Effector memory CD8-positive, alpha-beta T cell (primary cell): ENCODE measurements at regions not wholly inside any gene's neighbourhood (a gene's known extent, or its start where the extent isn't known, plus 50 kb on each side); places are given as distances from the start of the nearest gene placed in this dataset.

ENCODE experiments used
- ATAC-seq: fragments of 150-1000 bp; cut with Tn5 transposase; replicated peaks from 2 replicates; pipeline ENCODE4 v1.10.0; 2021; ENCODE audit warnings: mild to moderate bottlenecking, moderate library complexity
- DNase-seq, 3 experiments: peaks; one replicate each; pipeline ENCODE4 v3.0.0; 2021
- H3K27ac Mint-ChIP-seq, 2 donors: one replicate each; pipeline ENCODE4 v1.8.0; 2022; ENCODE audit warnings: mild to moderate bottlenecking in 2 of 2, mixed read lengths in 2 of 2, moderate library complexity in 2 of 2
- H3K27me3 Mint-ChIP-seq, 2 donors: one replicate each; pipeline ENCODE4 v1.8.0; 2022; ENCODE audit warnings: mixed read lengths in 2 of 2
- H3K36me3 Mint-ChIP-seq: one replicate; pipeline ENCODE4 v1.8.0; 2022; ENCODE audit warnings: mild to moderate bottlenecking, moderate library complexity, mixed read lengths; ENCODE audit not compliant: insufficient read depth
- H3K4me1 Mint-ChIP-seq, 2 donors: one replicate each; pipeline ENCODE4 v1.8.0; 2022; ENCODE audit warnings: low read depth in 2 of 2, mixed read lengths in 2 of 2
- H3K4me3 Mint-ChIP-seq, 2 donors: one replicate each; pipeline ENCODE4 v1.8.0; 2022; ENCODE audit warnings: mild to moderate bottlenecking in 2 of 2, mixed read lengths in 2 of 2, moderate library complexity in 2 of 2
- H3K9me3 Mint-ChIP-seq, 2 donors: one replicate each; pipeline ENCODE4 v1.8.0; 2022; ENCODE audit warnings: mixed read lengths in 2 of 2

GRCh38 chr3:105923140-105923539 is 54.3 kb upstream of the CBLB start:
- no peak for DNase-seq
- Mint-ChIP-seq H3K27ac (no peak overlapping the region), H3K27me3 (no peaks in the 10 kb centered on the region), H3K36me3 (no peaks in the 10 kb centered on the region), H3K9me3 (peaks cover 5 to 18% of the 10 kb centered on the region in 2 donors), H3K4me3 (no peak overlapping the region), H3K4me1 (peaks cover 6 to 7% of the 10 kb centered on the region in 2 donors)
- no peak for ATAC-seq

DNA sequence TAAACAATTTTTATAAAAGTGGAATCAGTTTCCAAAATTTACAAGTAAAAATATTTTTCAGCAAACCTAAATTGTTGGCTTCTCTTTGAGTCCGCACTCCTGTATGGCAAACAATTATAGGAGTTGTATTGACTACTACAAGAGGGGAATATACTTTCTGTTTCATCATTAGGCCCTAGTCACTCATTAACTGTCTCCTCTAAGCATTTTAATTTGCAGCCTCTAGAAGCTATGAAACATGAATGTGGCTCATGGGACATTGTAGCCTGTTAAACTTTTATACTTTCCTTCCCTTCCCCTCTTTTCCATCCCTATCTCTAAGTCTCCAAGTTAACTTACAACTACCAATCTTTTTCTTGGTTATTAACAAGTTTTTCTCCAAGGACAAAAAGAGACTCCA is 58.9 kb upstream of the CBLB start:
- no peaks in the 10 kb centered on the region for H3K27me3 Mint-ChIP-seq
- H3K36me3 Mint-ChIP-seq: no peaks in the 10 kb centered on the region
- H3K4me3 Mint-ChIP-seq: no peak overlapping the region
- ATAC-seq (no peak), DNase-seq (no peak)
- no peaks in the 10 kb centered on the region for H3K9me3 Mint-ChIP-seq
- no peak overlapping the region for H3K27ac Mint-ChIP-seq
- H3K4me1 Mint-ChIP-seq: no peaks in the 10 kb centered on the region

GRCh38 chr3:105930733-105931132 is 61.9 kb upstream of the CBLB start:
- Mint-ChIP-seq H3K27ac (peak overlapping the region in 1 of 2 donors; percentile 39), H3K36me3 (no peaks in the 10 kb centered on the region), H3K4me3 (no peak overlapping the region), H3K9me3 (no peaks in the 10 kb centered on the region), H3K27me3 (no peaks in the 10 kb centered on the region), H3K4me1 (no peaks in the 10 kb centered on the region)
- DNase-seq: no peak
- no peak for ATAC-seq

- Mint-ChIP-seq H3K4me1 (no peaks in the 10 kb centered on the region), H3K27ac (no peak overlapping the region), H3K9me3 (no peaks in the 10 kb centered on the region), H3K36me3 (no peaks in the 10 kb centered on the region), H3K27me3 (no peaks in the 10 kb centered on the region), H3K4me3 (no peak overlapping the region)
- DNase-seq (no peak), ATAC-seq (no peak)
Observed at GRCh38 chr3:105931500-105931899, 62.7 kb upstream of the CBLB start.

DNA sequence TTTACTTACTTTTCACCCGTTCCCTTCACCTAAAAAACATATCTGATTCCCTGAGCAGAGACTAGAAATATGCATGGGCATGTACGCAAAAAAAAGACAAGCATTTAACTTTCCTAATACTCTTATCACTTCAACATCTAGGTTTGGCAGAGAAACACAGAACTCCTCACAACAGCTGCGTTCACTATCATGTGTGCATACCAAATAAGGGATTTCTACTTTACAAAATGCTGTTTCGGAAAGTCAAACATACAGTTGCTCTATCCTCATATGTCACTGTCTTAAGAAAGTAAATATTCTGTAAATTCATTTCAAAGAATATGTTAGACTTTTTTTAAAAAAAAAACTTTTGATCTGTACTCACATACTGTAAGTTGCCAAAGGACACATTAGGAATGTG is 65.1 kb upstream of the CBLB start:
- Mint-ChIP-seq H3K27me3 (no peaks in the 10 kb centered on the region), H3K36me3 (no peaks in the 10 kb centered on the region), H3K27ac (no peak overlapping the region), H3K4me1 (no peaks in the 10 kb centered on the region), H3K9me3 (no peaks in the 10 kb centered on the region), H3K4me3 (no peak overlapping the region)
- DNase-seq: no peak
- ATAC-seq: no peak

DNA sequence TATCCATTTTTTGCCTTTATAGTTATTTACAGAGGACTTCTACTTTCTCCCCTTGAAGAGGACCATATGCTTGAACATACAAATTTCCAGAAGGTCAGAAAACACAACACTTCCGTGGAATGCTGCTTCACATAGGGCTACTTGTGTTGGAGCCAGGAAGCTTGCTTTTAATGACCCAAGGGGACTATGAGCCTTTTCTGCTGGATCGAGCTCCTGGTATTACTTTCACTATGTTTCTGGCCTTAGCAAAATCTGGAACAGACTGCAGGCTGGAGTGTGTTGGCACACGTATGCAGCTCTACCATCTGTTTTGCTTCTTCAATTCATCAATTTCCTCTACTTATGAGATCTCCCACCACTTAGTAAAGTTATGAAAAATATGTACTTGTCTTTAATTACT is 69.3 kb upstream of the CBLB start:
- Mint-ChIP-seq H3K27me3 (no peaks in the 10 kb centered on the region), H3K36me3 (peaks cover 3% of the 10 kb centered on the region), H3K27ac (no peak overlapping the region), H3K4me1 (no peaks in the 10 kb centered on the region), H3K4me3 (no peak overlapping the region), H3K9me3 (no peaks in the 10 kb centered on the region)
- ATAC-seq: no peak
- no peak for DNase-seq

GRCh38 chr3:105938806-105939205 is 70.0 kb upstream of the CBLB start:
- H3K36me3 Mint-ChIP-seq: peaks cover 3% of the 10 kb centered on the region
- H3K27me3 Mint-ChIP-seq: no peaks in the 10 kb centered on the region
- H3K27ac Mint-ChIP-seq: no peak overlapping the region
- no peak for ATAC-seq
- H3K4me3 Mint-ChIP-seq: no peak overlapping the region
- H3K4me1 Mint-ChIP-seq: no peaks in the 10 kb centered on the region
- no peaks in the 10 kb centered on the region for H3K9me3 Mint-ChIP-seq
- DNase-seq: no peak

GRCh38 chr3:105944276-105944675 is 75.5 kb upstream of the CBLB start:
- Mint-ChIP-seq H3K36me3 (peaks cover 5% of the 10 kb centered on the region), H3K4me1 (no peaks in the 10 kb centered on the region), H3K27ac (no peak overlapping the region), H3K4me3 (no peak overlapping the region), H3K9me3 (no peaks in the 10 kb centered on the region), H3K27me3 (no peaks in the 10 kb centered on the region)
- no peak for ATAC-seq
- no peak for DNase-seq

DNA sequence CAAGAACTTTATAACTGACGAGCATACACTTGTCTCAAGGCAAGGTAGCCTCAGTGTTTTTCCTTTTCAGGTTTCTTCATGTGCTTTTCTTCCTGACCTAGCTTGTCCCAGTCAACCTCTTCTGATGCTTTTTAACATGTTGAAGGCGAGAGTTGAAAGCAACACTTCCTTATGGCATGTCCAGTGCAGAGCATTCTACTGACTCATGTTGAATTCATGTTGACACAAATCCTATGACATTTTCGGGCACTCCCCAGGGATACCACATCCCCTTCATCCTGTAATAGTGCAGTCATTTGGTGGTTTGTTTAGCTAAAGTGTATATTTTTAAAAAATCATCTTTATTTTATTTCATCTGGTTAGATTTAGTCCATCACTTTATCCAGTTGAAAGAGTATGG is 75.9 kb upstream of the CBLB start:
- ATAC-seq (no peak), DNase-seq (no peak)
- Mint-ChIP-seq H3K4me3 (no peak overlapping the region), H3K9me3 (no peaks in the 10 kb centered on the region), H3K27me3 (no peaks in the 10 kb centered on the region), H3K27ac (no peak overlapping the region), H3K4me1 (no peaks in the 10 kb centered on the region), H3K36me3 (peaks cover 5% of the 10 kb centered on the region)

DNA sequence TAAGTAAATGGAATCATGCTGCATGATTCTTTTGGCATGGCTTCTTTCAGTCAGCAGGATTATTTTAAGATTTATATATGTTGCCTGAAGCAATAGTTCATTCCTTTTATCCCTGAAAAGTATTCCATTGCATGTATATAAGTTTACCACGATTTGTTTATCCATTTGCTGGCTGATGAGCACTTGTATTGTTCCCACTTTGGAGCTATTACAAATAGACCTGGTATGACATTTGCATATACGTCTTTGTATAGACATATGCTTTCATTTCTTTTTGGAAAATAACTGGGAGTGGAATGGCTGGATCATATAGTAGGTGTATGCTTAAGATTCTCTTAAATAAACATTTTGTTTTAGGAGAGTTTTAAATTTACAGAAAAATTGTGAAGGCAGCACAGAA is 79.3 kb upstream of the CBLB start:
- Mint-ChIP-seq H3K4me3 (no peak overlapping the region), H3K27ac (no peak overlapping the region), H3K36me3 (peaks cover 2% of the 10 kb centered on the region), H3K4me1 (no peaks in the 10 kb centered on the region), H3K9me3 (no peaks in the 10 kb centered on the region), H3K27me3 (no peaks in the 10 kb centered on the region)
- no peak for ATAC-seq
- no peak for DNase-seq

GRCh38 chr3:105950881-105951600 is 82.2 kb upstream of the CBLB start:
- Mint-ChIP-seq H3K9me3 (no peaks in the 10 kb centered on the region), H3K27ac (no peak overlapping the region), H3K36me3 (no peaks in the 10 kb centered on the region), H3K4me3 (no peak overlapping the region), H3K27me3 (no peaks in the 10 kb centered on the region), H3K4me1 (peaks cover 0 to 4% of the 10 kb centered on the region in 2 donors)
- no peak for ATAC-seq
- DNase-seq: no peak

GRCh38 chr3:105953831-105954230 is 85.0 kb upstream of the CBLB start:
- H3K4me1 Mint-ChIP-seq: peaks cover 2 to 4% of the 10 kb centered on the region in 2 donors
- DNase-seq (no peak), ATAC-seq (no peak)
- no peaks in the 10 kb centered on the region for H3K9me3 Mint-ChIP-seq
- no peak overlapping the region for H3K4me3 Mint-ChIP-seq
- no peaks in the 10 kb centered on the region for H3K36me3 Mint-ChIP-seq
- no peaks in the 10 kb centered on the region for H3K27me3 Mint-ChIP-seq
- H3K27ac Mint-ChIP-seq: no peak overlapping the region

- Mint-ChIP-seq H3K36me3 (no peaks in the 10 kb centered on the region), H3K27ac (no peak overlapping the region), H3K9me3 (no peaks in the 10 kb centered on the region), H3K4me1 (peaks cover 2 to 4% of the 10 kb centered on the region in 2 donors), H3K4me3 (no peak overlapping the region), H3K27me3 (no peaks in the 10 kb centered on the region)
- no peak for ATAC-seq
- no peak for DNase-seq
Observed at GRCh38 chr3:105956306-105956705, 87.5 kb upstream of the CBLB start.

DNA sequence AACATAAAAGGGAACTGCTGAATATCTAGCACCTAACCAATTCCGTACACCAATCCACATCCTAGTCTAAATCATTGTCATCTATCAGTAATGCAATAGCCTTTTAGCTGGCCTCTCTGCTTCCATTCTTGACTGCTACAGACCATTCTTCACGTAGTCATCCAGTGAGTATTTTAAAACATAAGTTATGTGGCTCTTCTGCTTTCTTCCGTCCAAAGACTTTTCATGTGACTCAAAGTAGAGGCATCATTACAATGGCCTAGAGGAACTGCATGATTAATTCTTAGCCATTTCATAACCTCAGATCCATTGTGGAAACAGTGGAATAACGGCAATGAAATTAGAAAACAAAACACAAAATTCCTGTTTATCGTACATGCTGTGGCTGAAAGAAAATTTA is 88.9 kb upstream of the CBLB start:
- Mint-ChIP-seq H3K4me1 (peaks cover 2 to 4% of the 10 kb centered on the region in 2 donors), H3K36me3 (no peaks in the 10 kb centered on the region), H3K27me3 (no peaks in the 10 kb centered on the region), H3K27ac (no peak overlapping the region), H3K9me3 (no peaks in the 10 kb centered on the region), H3K4me3 (no peak overlapping the region)
- DNase-seq (no peak), ATAC-seq (no peak)
